HL-60 (cell line): ENCODE measurements at regions not wholly inside any gene's neighbourhood (a gene's known extent, or its start where the extent isn't known, plus 50 kb on each side); places are given as distances from the start of the nearest gene placed in this dataset.

Source experiments
- DNase-seq, 2 experiments: peaks; one replicate each; pipeline ENCODE4 v3.0.0-alpha.2; 2010 to 2020; ENCODE audit warnings: low read depth in 1 of 2, low spot score in 1 of 2
- H3K27ac ChIP-seq: fragments of 250-450 bp; sonication (Bioruptor Pico); replicated peaks from 2 replicates; pipeline ENCODE4 v1.5.1; 2020; ENCODE audit warnings: mild to moderate bottlenecking, moderate library complexity
- H3K27me3 ChIP-seq: fragments of 250-450 bp; sonication (Bioruptor Pico); 2 replicates; pipeline ENCODE4 v1.5.1; 2021; ENCODE audit warnings: mild to moderate bottlenecking, moderate library complexity; ENCODE audit not compliant: insufficient read depth, poor library complexity, severe bottlenecking
- H3K4me3 ChIP-seq: replicated peaks from 2 replicates; pipeline ENCODE4 v1.5.1; 2011; ENCODE audit warnings: mild to moderate bottlenecking, control low read depth, low read length; ENCODE audit not compliant: insufficient read depth
- CTCF ChIP-seq: IDR thresholded peaks from one replicate; pipeline ENCODE4 v1.5.1; 2011; ENCODE audit warnings: low read length, control low read depth, inconsistent platforms; ENCODE audit not compliant: insufficient read depth
- GABPA ChIP-seq: IDR thresholded peaks from 2 replicates; pipeline ENCODE4 v1.6.1; 2012; ENCODE audit warnings: low read depth
- POLR2AphosphoS5 ChIP-seq: IDR thresholded peaks from 2 replicates; pipeline ENCODE4 v1.6.1; 2012; ENCODE audit warnings: low read depth
- REST ChIP-seq: IDR thresholded peaks from 2 replicates; pipeline ENCODE4 v1.6.1; 2012; ENCODE audit warnings: low read depth; ENCODE audit not compliant: insufficient replicate concordance
- SPI1 ChIP-seq: IDR thresholded peaks from 2 replicates; pipeline ENCODE4 v1.6.1; 2012; ENCODE audit warnings: low read depth, mild to moderate bottlenecking, borderline replicate concordance

GRCh38 chr13:56396318-56396717 is 744.4 kb upstream of the PRR20A start:
- no peaks in the 10 kb centered on the region for H3K27me3 ChIP-seq
- TF ChIP-seq CTCF (no peak), GABPA (no peak), REST (no peak), SPI1 (no peak), POLR2AphosphoS5 (no peak)
- H3K27ac ChIP-seq = no peak overlapping the region
- no peak for DNase-seq
- H3K4me3 ChIP-seq = no peak overlapping the region

- Histone ChIP-seq H3K4me3 (no peak overlapping the region), H3K27me3 (no peaks in the 10 kb centered on the region), H3K27ac (no peak overlapping the region)
- DNase-seq = no peak
- TF ChIP-seq CTCF (no peak), GABPA (no peak), SPI1 (no peak), POLR2AphosphoS5 (no peak), REST (no peak)
These were observed 739.9 kb upstream of the PRR20A start for GRCh38 chr13:56400774-56401173.

- Histone ChIP-seq H3K27ac (no peak overlapping the region), H3K4me3 (no peak overlapping the region), H3K27me3 (no peaks in the 10 kb centered on the region)
- TF ChIP-seq REST = no peak
- no peak for DNase-seq
These were observed 727.9 kb upstream of the PRR20A start for GRCh38 chr13:56412856-56413255.

GRCh38 chr13:56424246-56424645 is 716.5 kb upstream of the PRR20A start:
- TF ChIP-seq CTCF (no peak), SPI1 (no peak), REST (no peak), GABPA (no peak), POLR2AphosphoS5 (no peak)

More at GRCh38 chr13:56424246-56424645, 716.5 kb upstream of the PRR20A start:
- no peak for DNase-seq
- no peak overlapping the region for H3K27ac ChIP-seq
- no peak overlapping the region for H3K4me3 ChIP-seq
- H3K27me3 ChIP-seq = no peaks in the 10 kb centered on the region
